ENCODE measurements at regions not wholly inside any gene's neighbourhood (a gene's known extent, or its start where the extent isn't known, plus 50 kb on each side); places are given as distances from the start of the nearest gene placed in this dataset.

- DNase-seq (no peak), ATAC-seq (no peak)
- intact Hi-C loops (cut with micrococcal nuclease), result no loop called here
- Mint-ChIP-seq H3K27ac (no peak overlapping the region), H3K27me3 (no peaks in the 10 kb centered on the region), H3K36me3 (ENCODE audit: low read depth) (no peaks in the 10 kb centered on the region), H3K9me3 (peaks cover 19% of the 10 kb centered on the region), H3K4me1 (ENCODE audit: low read depth) (no peaks in the 10 kb centered on the region), H3K4me3 (no peak overlapping the region)
- TF ChIP-seq CTCF (IDR thresholded peaks at IDR 0.05), result no peak
- CTCF ChIA-PET, result no interaction called here
- POLR2A ChIA-PET, result no interaction called here
Observed at GRCh38 chr13:54573186-54573585, 1544.6 kb downstream of the OLFM4 start.

- DNase-seq (no peak), ATAC-seq (no peak)
- ChIA-PET CTCF (no interaction called here), POLR2A (no interaction called here)
- H3K27me3 Mint-ChIP-seq, result no peaks in the 10 kb centered on the region
- H3K4me3 Mint-ChIP-seq, result no peak overlapping the region
- no peaks in the 10 kb centered on the region for H3K4me1 Mint-ChIP-seq (ENCODE audit: low read depth)
- no peak overlapping the region for H3K27ac Mint-ChIP-seq
- H3K9me3 Mint-ChIP-seq, result peaks cover 13% of the 10 kb centered on the region
- intact Hi-C loops (cut with micrococcal nuclease), result no loop called here
- H3K36me3 Mint-ChIP-seq (ENCODE audit: low read depth), result no peaks in the 10 kb centered on the region
- TF ChIP-seq CTCF (IDR thresholded peaks at IDR 0.05), result no peak
Observed at GRCh38 chr13:54574791-54575190, 1546.2 kb downstream of the OLFM4 start.

GRCh38 chr13:54591540-54591939 lies 1562.9 kb downstream of the OLFM4 start:
- ATAC-seq (no peak), DNase-seq (no peak)
- Mint-ChIP-seq H3K9me3 (peaks cover 10% of the 10 kb centered on the region), H3K36me3 (ENCODE audit: low read depth) (no peaks in the 10 kb centered on the region), H3K4me1 (ENCODE audit: low read depth) (no peaks in the 10 kb centered on the region), H3K4me3 (no peak overlapping the region), H3K27me3 (no peaks in the 10 kb centered on the region), H3K27ac (no peak overlapping the region)
- ChIA-PET CTCF (no interaction called here), POLR2A (no interaction called here)
- intact Hi-C loops (cut with micrococcal nuclease), result no loop called here
- no peak for TF ChIP-seq CTCF (IDR thresholded peaks at IDR 0.05)

GRCh38 chr13:54592201-54592600 lies 1563.6 kb downstream of the OLFM4 start:
- Mint-ChIP-seq H3K27me3 (no peaks in the 10 kb centered on the region), H3K4me1 (ENCODE audit: low read depth) (no peaks in the 10 kb centered on the region), H3K27ac (no peak overlapping the region), H3K4me3 (no peak overlapping the region), H3K36me3 (ENCODE audit: low read depth) (no peaks in the 10 kb centered on the region), H3K9me3 (peaks cover 10% of the 10 kb centered on the region)
- POLR2A ChIA-PET, result no interaction called here
- CTCF ChIA-PET, result no interaction called here
- ATAC-seq, result no peak
- DNase-seq, result no peak
- TF ChIP-seq CTCF (IDR thresholded peaks at IDR 0.05), result no peak
- intact Hi-C loops (cut with micrococcal nuclease), result no loop called here

GRCh38 chr13:54593504-54593903 lies 1564.9 kb downstream of the OLFM4 start:
- CTCF ChIA-PET, result no interaction called here
- no peaks in the 10 kb centered on the region for H3K36me3 Mint-ChIP-seq (ENCODE audit: low read depth)
- no peak overlapping the region for H3K27ac Mint-ChIP-seq
- intact Hi-C loops (cut with micrococcal nuclease), result no loop called here
- peaks cover 10% of the 10 kb centered on the region for H3K9me3 Mint-ChIP-seq
- H3K4me3 Mint-ChIP-seq, result no peak overlapping the region
- POLR2A ChIA-PET, result no interaction called here
- H3K4me1 Mint-ChIP-seq (ENCODE audit: low read depth), result no peaks in the 10 kb centered on the region
- TF ChIP-seq CTCF (IDR thresholded peaks at IDR 0.05), result no peak
- ATAC-seq (no peak), DNase-seq (no peak)
- no peaks in the 10 kb centered on the region for H3K27me3 Mint-ChIP-seq
